Hematopoietic multipotent progenitor cell treated with erythropoietin and hydrocortisone succinate and interleukin-3 and kit ligand, for 4 days (in vitro differentiated cells): ENCODE measurements at regions not wholly inside any gene's neighbourhood (a gene's known extent, or its start where the extent isn't known, plus 50 kb on each side); places are given as distances from the start of the nearest gene placed in this dataset.

Experiments
- DNase-seq: peaks from one replicate; pipeline ENCODE4 v3.0.0-alpha.2; 2015

- no peak for DNase-seq
Measured at GRCh38 chr3:148238421-148238821, 459.3 kb upstream of the AGTR1 start.

- DNase-seq: no peak
Measured at GRCh38 chr3:148240351-148240750, 457.4 kb upstream of the AGTR1 start.

GRCh38 chr3:148243609-148244008 is 454.1 kb upstream of the AGTR1 start:
- DNase-seq: no peak

GRCh38 chr3:148246291-148246923 is 451.3 kb upstream of the AGTR1 start:
- no peak for DNase-seq

- no peak for DNase-seq
Measured at GRCh38 chr3:148253713-148254112, 444.0 kb upstream of the AGTR1 start.

GRCh38 chr3:148254402-148254801 is 443.3 kb upstream of the AGTR1 start:
- DNase-seq: no peak

GRCh38 chr3:148255981-148256969 is 441.4 kb upstream of the AGTR1 start:
- no peak for DNase-seq

- no peak for DNase-seq
Measured at GRCh38 chr3:148262980-148263379, 434.7 kb upstream of the AGTR1 start.

GRCh38 chr3:148265841-148266240 is 431.9 kb upstream of the AGTR1 start:
- DNase-seq: no peak

- DNase-seq: no peak
Measured at GRCh38 chr3:148266341-148266740, 431.4 kb upstream of the AGTR1 start.

- no peak for DNase-seq
Measured at GRCh38 chr3:148269816-148270215, 427.9 kb upstream of the AGTR1 start.

GRCh38 chr3:148280623-148281242 is 417.0 kb upstream of the AGTR1 start:
- DNase-seq: no peak

- DNase-seq: no peak
Measured at GRCh38 chr3:148289159-148289558, 408.5 kb upstream of the AGTR1 start.

GRCh38 chr3:148297013-148297412 is 400.7 kb upstream of the AGTR1 start:
- DNase-seq: no peak

- DNase-seq: no peak
Measured at GRCh38 chr3:148307443-148307843, 390.3 kb upstream of the AGTR1 start.

- peak; percentile 65 for DNase-seq
Measured at GRCh38 chr3:148309390-148310035, 388.2 kb upstream of the AGTR1 start.

GRCh38 chr3:148315756-148316155 is 381.9 kb upstream of the AGTR1 start:
- DNase-seq: no peak

- DNase-seq: no peak
Measured at GRCh38 chr3:148318240-148318639, 379.5 kb upstream of the AGTR1 start.

GRCh38 chr3:148319161-148319915 is 378.4 kb upstream of the AGTR1 start:
- DNase-seq: peak; percentile 41

GRCh38 chr3:148319960-148320359 is 377.7 kb upstream of the AGTR1 start:
- DNase-seq: no peak

GRCh38 chr3:148329481-148330235 is 368.0 kb upstream of the AGTR1 start:
- DNase-seq: no peak

- no peak for DNase-seq
Measured at GRCh38 chr3:148330542-148330941, 367.2 kb upstream of the AGTR1 start.
